NCI-H82 treated with DMSO at 0.1 percent for 48 hours (cell line): ENCODE measurements at regions not wholly inside any gene's neighbourhood (a gene's known extent, or its start where the extent isn't known, plus 50 kb on each side); places are given as distances from the start of the nearest gene placed in this dataset.
"Not testable (repeated sequence)": the region's sequence is repeated elsewhere in the genome, so short reads cannot be mapped to it uniquely, and the experiment has no call there.

Experiments
- DNase-seq: peaks from one replicate; lab custom pipeline; 2025; ENCODE audit not compliant: unreplicated experiment; lab: John Stamatoyannopoulos, UW

GRCh38 chr7:12930534-12930933 lies 243.1 kb downstream of the ARL4A start:
- no peak for DNase-seq

- DNase-seq, result not testable (repeated sequence)
These were observed 244.0 kb downstream of the ARL4A start for GRCh38 chr7:12931465-12931864.

DNA sequence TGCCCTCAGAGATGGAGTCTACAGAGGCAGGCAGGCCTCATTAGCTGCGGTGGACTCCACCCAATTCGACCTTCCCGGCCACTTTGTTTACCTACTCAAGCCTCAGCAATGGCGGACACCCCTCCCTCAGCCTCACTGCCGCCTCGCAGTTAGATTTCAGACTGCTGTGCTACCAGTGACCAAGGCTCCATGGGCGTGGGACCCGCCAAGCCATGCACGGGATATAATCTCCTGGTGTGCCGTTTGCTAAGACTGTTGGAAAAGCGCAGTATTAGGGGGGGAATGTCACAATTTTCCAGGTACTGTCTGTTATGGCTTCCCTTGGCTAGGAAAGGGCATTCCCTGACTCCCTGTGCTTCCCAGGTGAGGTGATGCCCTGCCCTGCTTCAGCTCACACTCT lies 252.3 kb downstream of the ARL4A start:
- no peak for DNase-seq

DNA sequence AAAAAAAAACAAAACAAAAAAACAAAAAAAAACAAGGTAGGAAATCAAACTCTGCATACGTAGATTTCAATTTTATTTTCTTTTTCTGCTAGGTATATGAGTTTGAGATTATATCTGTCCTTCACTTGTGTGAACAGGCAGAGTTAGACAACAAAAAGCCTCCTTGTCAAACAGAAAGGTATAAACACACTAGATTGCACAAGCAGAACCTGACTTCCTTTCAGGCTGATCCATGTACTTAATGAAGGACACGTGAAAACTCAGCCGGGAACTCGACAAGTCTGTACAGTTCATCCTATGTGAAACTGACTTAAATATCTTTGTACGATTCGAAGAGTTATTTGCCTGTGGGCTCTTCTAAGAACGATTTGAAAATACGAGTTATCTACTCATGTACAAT lies 254.1 kb downstream of the ARL4A start:
- peak; percentile 75 for DNase-seq

- DNase-seq, result peak; percentile 91
These were observed 255.2 kb downstream of the ARL4A start for GRCh38 chr7:12942609-12943008.

DNA sequence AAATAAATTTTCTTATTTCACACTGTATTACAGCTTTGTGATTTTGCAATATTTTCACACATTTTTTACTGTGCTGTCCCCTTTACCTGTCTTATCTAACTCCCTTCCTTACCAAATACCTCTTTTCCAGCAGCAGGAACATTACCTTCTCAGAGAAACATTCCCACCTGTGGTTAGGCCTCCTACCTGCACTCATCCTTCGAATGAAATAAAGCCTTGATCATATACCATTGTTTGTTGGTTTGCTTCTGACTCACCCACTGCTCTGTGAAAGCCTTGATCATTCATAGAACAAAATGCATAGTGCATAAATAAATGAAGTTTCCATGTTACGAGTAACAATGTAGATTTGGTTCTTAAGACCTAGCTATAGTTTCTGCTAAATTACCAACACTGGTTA lies 256.3 kb downstream of the ARL4A start:
- no peak for DNase-seq

GRCh38 chr7:12945901-12946300 lies 258.5 kb downstream of the ARL4A start:
- no peak for DNase-seq

DNA sequence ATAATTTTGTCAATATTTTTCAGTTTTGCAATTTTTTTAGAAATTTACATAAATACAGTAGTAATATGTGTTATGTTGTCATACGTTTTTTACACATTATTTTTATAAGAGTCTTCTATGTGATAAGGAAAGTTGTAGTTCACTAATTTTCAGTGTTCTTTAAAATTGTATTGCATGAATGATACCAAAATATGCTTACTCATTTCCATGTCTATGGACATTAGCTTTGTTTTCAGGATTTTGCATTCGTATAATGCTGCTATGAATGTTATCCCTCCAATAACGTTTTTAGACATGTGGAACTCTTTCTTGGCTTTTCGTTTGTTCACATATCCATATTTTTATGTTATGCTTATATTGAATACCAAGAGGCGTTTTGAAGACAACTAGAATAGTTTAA lies 260.0 kb downstream of the ARL4A start:
- no peak for DNase-seq

DNA sequence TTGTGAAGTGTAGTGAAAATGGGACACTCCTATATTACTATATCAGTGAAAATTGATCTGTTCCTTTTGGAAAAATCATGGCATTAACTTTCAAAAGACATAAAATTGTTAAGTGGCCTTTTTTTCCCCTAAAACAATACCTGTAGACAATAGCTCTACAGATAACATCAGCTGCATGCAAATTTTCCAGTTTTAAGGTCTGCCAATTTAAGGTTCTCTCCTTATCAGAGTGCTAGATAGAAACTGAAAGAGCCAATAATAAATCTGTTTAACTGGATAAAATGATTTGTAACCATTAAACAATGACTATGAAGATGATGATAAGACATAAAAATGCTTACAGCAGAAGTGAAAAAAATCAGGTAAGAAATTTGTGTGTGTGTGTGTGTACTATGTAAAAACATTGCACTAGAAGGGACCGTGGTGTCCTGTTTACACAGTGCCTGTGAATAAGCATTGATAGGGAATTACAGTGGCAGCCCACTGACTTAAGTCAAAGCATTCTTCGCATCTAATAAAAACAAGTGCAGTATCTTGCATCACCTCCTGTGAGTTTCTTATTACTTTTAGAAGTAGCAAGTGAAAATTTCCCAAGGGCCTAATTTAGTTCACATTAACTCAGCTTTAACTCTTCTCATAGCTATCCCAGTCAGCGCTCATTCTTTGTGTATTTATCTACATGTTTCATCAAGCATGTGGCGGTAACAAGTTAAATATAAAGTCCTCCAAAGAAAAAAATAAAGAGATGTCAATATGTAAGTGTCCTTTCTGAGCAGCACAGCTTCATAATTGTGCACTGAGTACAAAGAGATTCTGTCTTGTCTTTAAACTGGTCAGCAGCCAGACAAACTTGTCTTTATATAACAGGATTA lies 261.9 kb downstream of the ARL4A start:
- no peak for DNase-seq

DNA sequence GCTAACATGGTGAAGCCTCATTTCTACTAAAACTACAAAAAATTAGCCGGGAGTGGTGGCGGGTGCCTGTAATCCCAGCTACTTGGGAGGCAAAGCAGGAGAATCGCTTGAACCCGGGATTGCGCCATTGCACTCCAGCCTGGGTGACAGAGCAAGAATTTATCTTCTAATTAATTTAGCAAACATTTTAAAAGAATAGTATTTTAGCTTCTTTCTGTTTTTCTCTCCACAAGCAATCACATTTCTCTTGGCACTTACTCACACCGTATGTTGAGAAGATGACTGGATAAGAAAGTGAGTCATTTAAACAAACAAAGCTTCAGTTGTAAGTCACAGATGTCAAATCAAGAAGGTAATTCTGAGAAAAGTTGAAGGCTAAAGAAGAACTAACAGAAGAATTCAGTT lies 264.0 kb downstream of the ARL4A start:
- DNase-seq, result no peak

DNA sequence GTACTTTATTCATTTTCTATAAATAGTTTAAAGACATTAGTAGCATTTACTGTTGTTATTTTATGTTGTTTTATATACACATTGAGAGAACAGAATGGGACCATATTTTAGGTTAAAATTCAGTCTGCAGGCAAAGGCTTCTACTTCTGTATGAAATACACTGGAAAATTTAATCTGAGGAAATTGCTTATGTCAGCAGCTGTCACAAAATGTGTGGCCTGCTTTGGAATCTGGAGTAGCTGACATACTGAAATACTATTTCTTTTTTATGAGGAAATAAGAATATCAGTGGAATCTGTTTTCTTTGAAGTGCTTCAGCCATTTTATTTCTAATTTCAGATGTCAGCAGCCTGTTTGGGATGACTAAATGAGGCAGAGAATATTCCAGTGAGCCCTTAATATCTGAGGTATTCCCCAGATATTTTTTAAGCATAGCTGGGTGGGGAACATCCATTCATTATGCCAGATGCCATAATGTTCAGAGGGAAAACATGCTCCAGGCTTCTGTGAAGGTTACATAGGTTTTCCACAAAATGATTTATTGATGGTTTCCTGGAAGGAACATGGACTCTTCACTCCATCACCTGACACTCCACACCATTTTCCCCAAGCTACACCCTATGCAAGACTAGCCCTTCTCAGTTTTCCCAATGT lies 267.1 kb downstream of the ARL4A start:
- DNase-seq, result no peak

DNA sequence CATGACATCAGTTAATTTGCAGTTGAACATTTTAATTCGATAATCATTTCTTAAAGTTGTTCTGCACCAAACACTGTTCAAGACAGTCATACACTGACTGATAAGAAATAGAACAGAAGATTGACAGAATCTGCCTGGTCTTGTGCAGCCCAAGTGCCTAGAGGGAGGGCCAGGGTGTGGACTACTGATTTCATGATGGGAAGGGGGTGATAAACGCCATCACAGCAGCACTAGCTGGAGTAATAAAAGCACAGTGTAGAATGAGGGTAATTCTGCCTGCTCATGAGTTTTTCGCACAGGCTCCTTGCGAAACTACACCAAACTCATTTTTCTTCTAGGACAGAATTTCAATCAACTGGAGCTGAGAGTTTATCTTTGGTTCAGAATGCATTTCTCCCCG lies 270.1 kb downstream of the ARL4A start:
- DNase-seq, result no peak

DNA sequence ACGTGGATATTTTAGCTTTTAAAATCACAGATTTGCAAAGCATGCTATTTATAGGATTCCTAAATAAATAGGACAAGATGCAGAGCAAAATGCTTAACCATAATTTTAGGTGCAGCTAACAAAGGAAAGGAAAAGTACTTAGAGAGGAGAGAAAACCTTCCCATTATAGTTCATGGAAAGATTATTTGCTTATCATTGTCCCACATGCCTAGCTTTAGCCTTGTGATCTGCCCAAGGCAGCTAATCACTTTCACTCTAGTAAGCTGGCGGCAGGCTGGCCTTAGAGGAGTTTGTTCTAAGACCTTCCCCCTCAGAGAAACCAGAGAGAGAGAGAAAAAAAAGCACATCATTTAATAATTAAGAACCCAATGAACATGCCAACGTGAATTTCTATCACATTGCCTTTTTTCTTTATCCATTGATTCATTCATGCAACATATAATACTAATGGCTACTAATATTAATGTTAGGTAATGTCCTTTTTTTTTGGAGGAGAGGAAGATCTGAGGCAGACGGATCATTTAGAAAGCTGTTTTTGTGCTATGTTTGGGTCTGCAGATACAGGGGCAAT lies 274.6 kb downstream of the ARL4A start:
- peak; percentile 43 for DNase-seq

DNA sequence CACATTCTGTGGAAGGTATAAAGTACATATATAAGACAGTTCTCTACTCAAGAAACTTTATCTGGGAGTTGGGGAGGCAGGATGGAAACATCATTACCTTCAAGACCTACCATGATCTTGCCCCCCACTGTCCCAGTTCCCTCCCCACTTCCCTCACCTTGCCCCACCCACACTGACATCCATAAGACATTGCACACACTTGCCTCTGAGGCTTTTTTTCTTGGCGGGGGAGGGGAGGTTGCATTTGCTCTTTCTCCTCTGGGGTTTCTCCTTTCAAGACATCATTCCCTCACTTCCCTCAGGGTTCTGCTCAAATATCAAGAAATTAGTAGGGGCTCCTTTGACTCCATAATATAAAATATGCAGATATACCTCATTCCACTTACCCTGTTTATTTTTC lies 276.0 kb downstream of the ARL4A start:
- no peak for DNase-seq

GRCh38 chr7:12964836-12965235 lies 277.4 kb downstream of the ARL4A start:
- no peak for DNase-seq

DNA sequence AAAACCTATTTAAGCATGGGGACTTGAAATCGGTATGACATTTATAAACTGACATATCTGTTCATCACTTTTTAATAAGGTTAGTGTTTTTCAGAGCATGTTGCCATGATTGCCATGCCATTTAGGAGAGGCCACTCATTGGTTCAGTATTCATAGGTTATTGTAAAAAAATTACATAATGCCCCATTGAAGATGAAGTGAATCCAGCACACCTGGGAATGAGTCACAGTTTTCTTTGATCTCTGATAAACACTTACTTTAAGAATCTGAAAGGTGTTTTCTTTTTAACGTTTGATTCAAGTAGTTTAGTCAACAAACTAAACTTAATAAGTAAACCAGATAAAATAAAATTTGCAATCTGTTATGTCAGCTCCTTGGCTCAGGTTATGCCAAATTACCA lies 278.3 kb downstream of the ARL4A start:
- no peak for DNase-seq

DNA sequence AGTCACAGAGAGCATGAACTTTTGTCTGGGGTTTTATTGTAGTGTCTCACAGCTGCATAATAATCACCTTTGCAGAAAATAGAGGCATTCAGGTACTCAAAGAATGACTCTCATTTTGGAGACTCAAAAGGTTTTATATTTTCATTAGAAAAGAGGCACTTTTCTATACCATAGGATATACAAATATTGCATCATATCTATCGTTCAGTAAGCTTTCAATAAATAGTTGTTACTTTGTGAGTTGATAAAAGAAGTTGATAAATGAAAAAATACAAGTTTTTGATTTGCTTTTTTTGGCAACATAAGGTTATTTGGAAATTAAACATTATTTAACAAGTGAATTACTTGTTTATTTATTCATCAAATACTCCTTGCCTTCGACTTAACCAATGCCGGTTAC lies 279.9 kb downstream of the ARL4A start:
- no peak for DNase-seq

GRCh38 chr7:12968836-12969422 lies 281.5 kb downstream of the ARL4A start:
- no peak for DNase-seq

- DNase-seq, result no peak
These were observed 283.2 kb downstream of the ARL4A start for GRCh38 chr7:12970626-12971025.

DNA sequence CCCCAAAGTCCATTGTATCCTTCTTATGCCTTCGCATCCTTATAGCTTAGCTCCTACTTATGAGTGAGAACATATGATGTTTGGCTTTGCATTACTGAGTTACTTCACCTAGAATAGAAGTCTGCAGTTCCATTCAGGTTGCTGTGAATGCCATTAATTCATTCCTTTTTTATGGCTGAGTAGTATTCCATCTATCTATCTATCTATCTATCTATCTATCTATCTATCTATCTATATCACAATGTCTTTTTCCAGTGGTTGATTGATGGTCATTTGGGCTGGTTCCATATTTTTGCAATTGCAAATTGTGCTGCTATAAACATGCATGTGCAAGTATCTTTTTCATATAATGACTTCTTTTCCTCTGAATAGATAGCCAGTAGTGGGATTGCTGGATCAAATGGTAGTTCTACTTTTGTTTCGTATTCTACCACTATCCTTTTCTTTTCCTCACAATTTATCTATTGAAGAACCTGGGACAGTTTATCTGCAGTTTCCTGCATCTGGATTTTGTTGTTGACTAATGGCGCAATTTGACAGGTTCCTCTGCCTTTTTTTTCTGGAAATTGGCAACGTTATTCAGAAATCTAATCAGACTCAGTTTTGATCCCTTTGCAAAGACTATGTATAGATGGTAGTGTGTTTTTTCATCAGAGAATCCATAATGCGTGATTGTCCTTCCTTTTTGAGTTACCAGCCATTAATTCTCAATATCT lies 287.2 kb downstream of the ARL4A start:
- no peak for DNase-seq

DNA sequence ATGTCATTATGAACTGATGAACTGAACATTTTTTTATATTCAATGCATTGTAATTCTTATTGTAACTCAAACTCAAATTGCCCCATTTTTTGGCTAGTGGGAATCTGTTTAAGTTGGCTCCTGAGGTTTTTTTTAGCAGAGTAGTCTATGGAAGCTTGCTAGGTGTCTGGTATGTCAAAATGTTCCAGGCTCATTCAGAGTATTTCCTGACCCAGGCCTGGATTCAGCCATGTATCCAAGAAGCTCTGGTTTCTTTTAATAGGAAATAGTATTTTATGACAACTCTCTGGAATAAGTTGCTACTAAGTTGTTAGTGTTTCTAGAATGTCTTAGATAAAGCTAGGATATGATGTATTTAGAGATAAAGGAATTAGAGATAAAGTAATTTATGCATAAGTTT lies 288.0 kb downstream of the ARL4A start:
- DNase-seq, result no peak
